ENCODE measurements at regions not wholly inside any gene's neighbourhood (a gene's known extent, or its start where the extent isn't known, plus 50 kb on each side); places are given as distances from the start of the nearest gene placed in this dataset.

- TF ChIP-seq CTCF (IDR thresholded peaks at IDR 0.05; ENCODE audit: unreplicated experiment), result no peak
- peaks cover 4% of the 10 kb centered on the region for H3K36me3 Mint-ChIP-seq (ENCODE audit: low read depth, unreplicated experiment)
- peaks cover 26% of the 10 kb centered on the region for H3K9me3 Mint-ChIP-seq (ENCODE audit: unreplicated experiment)
- no peak overlapping the region for H3K27ac Mint-ChIP-seq (ENCODE audit: unreplicated experiment)
- no peaks in the 10 kb centered on the region for H3K4me1 Mint-ChIP-seq (ENCODE audit: unreplicated experiment)
- DNase-seq (ENCODE audit: low spot score), result no peak
- H3K27me3 Mint-ChIP-seq (ENCODE audit: unreplicated experiment), result no peaks in the 10 kb centered on the region
- H3K4me3 Mint-ChIP-seq (ENCODE audit: unreplicated experiment), result no peak overlapping the region
Observed at GRCh38 chr20:55097621-55098020, 622.2 kb downstream of the DOK5 start.

- no peak for TF ChIP-seq CTCF (IDR thresholded peaks at IDR 0.05; ENCODE audit: unreplicated experiment)
- H3K9me3 Mint-ChIP-seq (ENCODE audit: unreplicated experiment), result peaks cover 21% of the 10 kb centered on the region
- no peaks in the 10 kb centered on the region for H3K4me1 Mint-ChIP-seq (ENCODE audit: unreplicated experiment)
- DNase-seq (ENCODE audit: low spot score), result no peak
- no peak overlapping the region for H3K4me3 Mint-ChIP-seq (ENCODE audit: unreplicated experiment)
- H3K36me3 Mint-ChIP-seq (ENCODE audit: low read depth, unreplicated experiment), result peaks cover 6% of the 10 kb centered on the region
- no peak overlapping the region for H3K27ac Mint-ChIP-seq (ENCODE audit: unreplicated experiment)
- H3K27me3 Mint-ChIP-seq (ENCODE audit: unreplicated experiment), result no peaks in the 10 kb centered on the region
Observed at GRCh38 chr20:55095745-55096400, 620.5 kb downstream of the DOK5 start.

- no peak overlapping the region for H3K4me3 Mint-ChIP-seq (ENCODE audit: unreplicated experiment)
- TF ChIP-seq CTCF (IDR thresholded peaks at IDR 0.05; ENCODE audit: unreplicated experiment), result no peak
- H3K27me3 Mint-ChIP-seq (ENCODE audit: unreplicated experiment), result peaks cover 1% of the 10 kb centered on the region
- no peak overlapping the region for H3K27ac Mint-ChIP-seq (ENCODE audit: unreplicated experiment)
- H3K9me3 Mint-ChIP-seq (ENCODE audit: unreplicated experiment), result peaks cover 20% of the 10 kb centered on the region
- no peaks in the 10 kb centered on the region for H3K4me1 Mint-ChIP-seq (ENCODE audit: unreplicated experiment)
- DNase-seq (ENCODE audit: low spot score), result no peak
- peaks cover 13% of the 10 kb centered on the region for H3K36me3 Mint-ChIP-seq (ENCODE audit: low read depth, unreplicated experiment)
Observed at GRCh38 chr20:55094353-55094861, 619.0 kb downstream of the DOK5 start.

GRCh38 chr20:55090286-55090685 lies 614.9 kb downstream of the DOK5 start:
- H3K36me3 Mint-ChIP-seq (ENCODE audit: low read depth, unreplicated experiment), result peaks cover 16% of the 10 kb centered on the region
- H3K27me3 Mint-ChIP-seq (ENCODE audit: unreplicated experiment), result peaks cover 1% of the 10 kb centered on the region
- no peak overlapping the region for H3K27ac Mint-ChIP-seq (ENCODE audit: unreplicated experiment)
- no peak for DNase-seq (ENCODE audit: low spot score)
- peaks cover 36% of the 10 kb centered on the region for H3K9me3 Mint-ChIP-seq (ENCODE audit: unreplicated experiment)
- TF ChIP-seq CTCF (IDR thresholded peaks at IDR 0.05; ENCODE audit: unreplicated experiment), result no peak
- H3K4me1 Mint-ChIP-seq (ENCODE audit: unreplicated experiment), result no peaks in the 10 kb centered on the region
- no peak overlapping the region for H3K4me3 Mint-ChIP-seq (ENCODE audit: unreplicated experiment)

- H3K4me3 Mint-ChIP-seq (ENCODE audit: unreplicated experiment), result no peak overlapping the region
- no peaks in the 10 kb centered on the region for H3K4me1 Mint-ChIP-seq (ENCODE audit: unreplicated experiment)
Observed at GRCh38 chr20:55086421-55086820, 611.0 kb downstream of the DOK5 start.

More at GRCh38 chr20:55086421-55086820, 611.0 kb downstream of the DOK5 start:
- Mint-ChIP-seq H3K36me3 (ENCODE audit: low read depth, unreplicated experiment) (peaks cover 11% of the 10 kb centered on the region), H3K27ac (ENCODE audit: unreplicated experiment) (no peak overlapping the region), H3K9me3 (ENCODE audit: unreplicated experiment) (peaks cover 29% of the 10 kb centered on the region), H3K27me3 (ENCODE audit: unreplicated experiment) (peaks cover 1% of the 10 kb centered on the region)
- no peak for TF ChIP-seq CTCF (IDR thresholded peaks at IDR 0.05; ENCODE audit: unreplicated experiment)
- DNase-seq (ENCODE audit: low spot score), result no peak

Measured in endothelial cell (in vitro differentiated cells).